HG03196 (cell line): ENCODE measurements at regions not wholly inside any gene's neighbourhood (a gene's known extent, or its start where the extent isn't known, plus 50 kb on each side); places are given as distances from the start of the nearest gene placed in this dataset.

Experiments used
- ATAC-seq: cut with Tn5 transposase; IDR thresholded peaks from one replicate; pipeline ENCODE4 v1.9.1; 2021; ENCODE audit not compliant: unreplicated experiment

DNA sequence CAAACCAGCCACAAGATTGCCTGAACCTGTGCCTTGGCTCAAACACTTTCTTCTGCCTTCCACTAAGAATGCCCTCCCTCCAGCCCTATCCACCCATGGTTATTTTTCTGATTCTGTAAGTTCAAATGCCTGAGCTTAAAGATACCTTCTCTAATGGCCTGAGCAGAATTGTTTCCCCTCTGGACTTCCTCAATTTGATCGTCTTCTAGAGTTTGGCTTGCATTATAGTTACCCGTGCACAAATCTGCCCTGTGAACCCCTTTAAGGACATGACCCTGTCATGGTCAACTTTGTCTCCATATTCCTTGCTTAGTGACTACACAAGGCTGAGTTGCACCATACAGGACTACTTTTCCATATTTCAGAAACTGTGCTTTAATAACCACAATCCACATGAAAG lies 481.0 kb downstream of the FOXO1 start:
- ATAC-seq = no peak

DNA sequence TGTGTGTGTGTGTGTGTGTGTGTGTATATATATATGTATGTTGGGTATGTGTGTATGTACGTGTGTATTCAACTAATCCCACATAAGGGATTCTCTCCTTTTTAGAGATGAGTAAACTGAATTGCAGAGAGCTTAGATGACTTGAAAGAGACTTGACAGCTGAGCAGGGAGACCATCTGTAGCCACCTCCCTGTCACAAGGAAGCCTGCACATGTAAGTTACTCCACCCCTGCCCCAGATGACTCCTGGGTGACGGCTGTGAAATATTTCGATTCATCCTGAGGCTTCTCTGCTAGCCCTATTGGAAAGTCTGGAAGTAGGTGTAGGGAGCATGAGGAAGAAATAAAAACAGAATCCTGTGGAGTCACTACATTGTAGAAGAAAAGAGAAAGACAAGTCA lies 480.4 kb downstream of the FOXO1 start:
- ATAC-seq = no peak

DNA sequence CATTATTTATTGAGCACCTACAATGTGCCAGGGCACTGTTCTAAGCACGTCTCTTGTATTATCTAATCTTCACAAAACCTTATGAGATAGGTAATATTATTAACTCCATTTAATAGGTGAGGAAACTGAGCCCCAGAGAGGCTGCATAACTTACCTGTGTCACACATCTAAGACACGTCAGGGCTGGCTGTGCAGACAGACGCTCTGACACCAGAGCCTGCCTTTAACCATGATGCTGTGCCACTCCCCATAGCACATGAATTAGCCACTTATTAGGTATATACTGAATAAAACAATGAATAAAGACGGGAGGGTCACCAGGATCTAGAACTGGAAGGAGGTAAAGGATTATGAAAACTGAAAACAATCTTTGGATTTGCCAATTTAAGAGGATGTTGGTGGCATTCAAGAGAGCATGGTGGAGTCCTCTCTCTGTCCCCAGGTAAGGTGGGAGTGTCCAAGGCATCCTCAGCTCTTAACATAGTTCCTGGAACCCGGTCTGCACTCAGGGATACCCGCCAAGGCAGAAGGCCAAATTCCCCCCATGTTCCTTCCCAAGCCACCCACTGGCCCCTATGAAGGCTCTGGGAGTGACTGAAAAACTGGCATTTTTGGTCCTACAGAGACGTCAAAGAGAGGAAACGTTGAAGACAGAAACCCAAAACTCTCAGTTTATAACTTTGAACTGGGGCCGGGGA lies 479.7 kb downstream of the FOXO1 start:
- ATAC-seq = no peak

DNA sequence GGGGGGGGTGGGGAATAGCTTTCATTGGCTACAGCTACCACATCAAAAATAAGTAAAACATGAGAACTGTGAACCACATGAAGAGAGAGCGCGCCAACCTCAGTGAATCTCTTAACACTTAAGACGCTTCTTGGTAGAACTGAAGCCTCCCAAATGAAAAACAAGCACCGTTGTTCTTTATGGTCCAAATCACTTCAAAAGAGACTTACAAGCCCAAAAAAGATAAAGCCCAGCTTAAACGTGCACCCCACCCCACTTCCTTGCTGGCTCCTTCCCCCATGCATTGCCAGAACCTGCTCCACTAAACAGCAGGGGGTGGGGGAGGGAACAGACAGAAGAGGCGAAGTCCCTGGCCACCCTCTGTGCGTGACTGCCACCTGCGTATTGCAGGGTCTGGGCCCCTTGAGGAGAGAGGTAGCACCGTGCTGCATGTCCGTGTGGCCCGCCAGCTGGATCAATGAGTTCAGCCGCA lies 479.1 kb downstream of the FOXO1 start:
- no peak for ATAC-seq

DNA sequence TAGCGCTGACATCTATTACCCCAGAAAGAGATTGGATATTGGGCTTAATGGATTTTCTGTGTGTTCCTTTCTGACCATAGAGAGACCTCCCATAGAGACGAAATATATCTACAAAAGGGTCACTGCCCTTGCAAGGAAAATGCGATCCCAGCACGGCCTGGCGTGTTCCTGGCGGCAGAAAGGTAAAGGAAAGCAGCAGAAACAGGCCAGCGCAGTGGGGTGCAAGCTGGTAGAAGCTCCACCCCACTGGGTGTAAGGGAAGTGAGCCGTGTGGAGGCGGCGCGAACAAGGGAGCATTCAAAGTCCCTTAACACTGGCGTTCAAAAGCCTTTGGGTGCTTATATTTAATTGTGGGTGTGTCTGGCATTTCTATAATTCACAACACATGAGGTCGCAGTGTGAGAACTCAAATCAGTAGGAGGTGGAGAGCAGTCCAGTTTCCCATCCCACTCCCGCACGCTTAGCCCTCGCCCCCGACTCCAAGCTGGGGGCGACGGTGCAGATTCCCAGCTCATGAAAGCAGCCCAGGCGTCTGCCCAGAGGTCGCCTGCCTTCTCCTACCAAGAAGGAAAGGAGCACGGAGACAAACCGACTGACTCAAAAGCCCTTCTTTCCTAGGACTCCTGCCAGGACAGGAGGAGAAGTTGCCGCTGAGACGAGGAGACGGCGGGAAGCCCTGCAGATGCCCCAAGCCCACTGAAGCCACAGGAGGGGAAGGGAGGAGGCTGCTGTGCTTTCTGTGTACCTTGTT lies 478.4 kb downstream of the FOXO1 start:
- no peak for ATAC-seq

DNA sequence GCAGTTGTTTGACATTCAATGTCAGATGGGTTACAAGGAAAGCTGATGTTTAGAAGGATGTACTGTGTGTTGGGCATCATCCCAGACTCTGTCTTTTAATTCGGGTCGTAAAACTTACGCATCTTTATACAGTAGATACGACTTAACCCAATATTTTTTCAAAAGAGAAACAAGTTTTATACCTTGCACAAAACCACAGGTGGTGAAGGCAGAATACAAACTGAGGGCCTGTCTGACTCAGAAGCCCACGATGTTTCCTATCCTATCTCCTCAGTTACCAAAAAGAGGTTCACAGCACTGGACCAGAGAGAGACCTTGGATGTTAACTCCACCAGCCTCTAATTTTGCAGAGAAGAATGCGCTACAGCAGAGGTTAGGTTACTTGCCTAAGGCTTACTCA lies 477.0 kb downstream of the FOXO1 start:
- no peak for ATAC-seq

DNA sequence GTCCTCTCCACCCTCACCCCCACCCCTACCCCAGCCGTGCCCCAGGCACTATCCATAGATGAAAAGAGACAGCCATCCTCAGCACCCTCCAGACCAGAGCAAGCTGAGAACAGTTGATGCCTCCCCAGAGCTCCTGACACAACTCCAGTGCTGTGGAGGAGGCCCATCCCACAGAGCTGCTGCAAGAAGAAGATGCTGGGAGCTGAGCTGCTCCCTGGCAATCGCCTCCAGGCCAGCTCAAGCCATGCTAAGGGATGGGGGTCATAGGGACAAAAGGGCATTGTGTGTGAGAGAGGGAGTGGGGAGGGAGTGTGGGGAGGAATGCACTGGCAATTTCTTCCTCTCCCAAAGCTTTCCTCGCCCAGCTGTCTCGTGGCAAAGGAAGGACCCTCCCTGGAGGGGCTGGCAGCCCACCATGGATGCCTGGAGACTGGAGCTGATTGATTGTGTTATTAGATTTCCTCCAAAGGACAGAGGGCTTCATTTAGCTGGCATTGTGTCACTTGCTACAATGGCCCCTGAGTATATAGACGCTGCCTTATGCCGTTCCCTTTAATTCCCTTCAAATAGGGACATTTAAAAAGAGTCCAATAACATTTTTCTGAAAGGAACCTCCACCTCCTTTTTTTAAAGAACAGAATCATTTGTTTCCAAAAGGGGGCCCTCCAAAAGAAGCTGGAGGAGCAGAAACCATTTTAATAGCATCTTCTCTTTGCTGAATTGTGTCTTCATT lies 476.4 kb downstream of the FOXO1 start:
- no peak for ATAC-seq

DNA sequence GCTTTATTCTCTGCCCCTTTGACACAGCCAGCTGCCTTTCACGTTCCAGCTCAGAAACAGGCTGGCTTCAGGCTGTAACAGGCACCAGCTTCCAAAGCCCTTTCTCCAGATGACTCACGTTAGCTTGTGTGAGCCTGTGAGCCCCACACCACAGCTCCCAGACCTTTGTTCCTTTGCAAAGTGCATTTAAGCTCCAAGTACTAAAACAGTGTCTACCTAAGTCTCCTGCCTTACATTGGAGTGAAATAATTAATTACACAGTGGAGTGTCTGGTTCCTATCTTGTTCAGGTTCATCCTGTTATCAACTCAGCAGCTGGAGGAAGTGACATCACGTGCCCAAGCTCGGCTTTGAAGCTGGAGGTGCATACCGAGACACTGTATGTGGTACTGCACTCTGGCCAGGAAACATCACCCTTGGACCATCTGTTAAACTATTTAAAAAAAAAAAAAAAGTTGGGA lies 475.8 kb downstream of the FOXO1 start:
- no peak for ATAC-seq

DNA sequence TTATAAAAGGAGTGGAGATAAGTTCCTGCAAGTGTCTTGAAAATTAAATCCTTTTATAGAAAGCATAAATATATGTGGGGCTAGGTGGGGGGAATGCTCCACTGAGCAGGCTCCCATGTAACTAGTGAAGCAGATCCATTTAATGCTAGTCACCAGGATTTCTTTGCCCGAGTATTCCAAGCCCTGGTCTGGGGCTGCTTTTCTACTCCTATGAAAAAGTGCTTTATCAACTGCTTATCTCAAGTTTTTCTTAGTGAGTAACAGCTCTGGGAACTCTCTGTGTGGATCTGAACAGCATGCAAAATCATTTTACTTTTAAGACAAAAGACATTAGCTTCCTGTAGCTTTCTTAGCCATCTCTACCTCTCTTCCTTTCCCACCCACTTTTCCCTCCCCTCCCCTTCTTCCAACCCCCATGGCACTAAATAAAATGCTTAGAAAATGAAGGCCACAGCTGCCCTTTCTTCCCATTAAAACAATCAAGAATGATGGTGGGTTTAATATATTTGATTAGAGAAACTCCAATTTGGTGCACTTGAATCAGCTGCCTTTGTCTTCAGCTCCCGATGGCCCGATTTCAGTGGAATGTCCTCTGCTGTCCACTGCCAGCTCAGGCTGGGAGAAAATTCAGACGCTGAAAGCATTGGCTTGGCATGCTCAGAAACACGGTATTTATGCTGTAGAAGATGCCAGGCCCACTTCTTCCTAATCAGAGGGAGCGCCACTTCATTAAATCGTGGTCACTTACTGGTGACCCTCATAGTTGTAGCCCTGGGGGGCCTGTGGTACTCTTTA lies 475.1 kb downstream of the FOXO1 start:
- ATAC-seq = no peak

DNA sequence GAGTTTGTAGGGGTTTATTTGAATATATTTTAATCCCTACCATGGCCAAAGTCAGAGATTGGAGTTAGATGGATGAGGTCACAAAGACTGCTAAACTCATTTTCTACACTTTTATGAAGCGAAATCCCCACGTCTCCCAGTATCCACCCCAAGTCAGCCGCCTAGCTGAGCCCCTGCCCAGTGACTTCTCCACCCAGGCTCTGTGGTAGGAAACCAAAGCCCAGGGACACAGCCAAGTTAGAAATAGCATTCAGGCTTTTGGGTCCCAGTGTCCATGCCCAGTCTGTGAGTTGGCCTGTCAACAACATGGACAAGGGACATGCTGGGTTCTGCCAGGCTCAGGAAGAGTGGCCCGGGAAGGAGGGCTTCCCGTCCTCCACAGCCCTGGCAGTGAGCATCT lies 474.0 kb downstream of the FOXO1 start:
- no peak for ATAC-seq

DNA sequence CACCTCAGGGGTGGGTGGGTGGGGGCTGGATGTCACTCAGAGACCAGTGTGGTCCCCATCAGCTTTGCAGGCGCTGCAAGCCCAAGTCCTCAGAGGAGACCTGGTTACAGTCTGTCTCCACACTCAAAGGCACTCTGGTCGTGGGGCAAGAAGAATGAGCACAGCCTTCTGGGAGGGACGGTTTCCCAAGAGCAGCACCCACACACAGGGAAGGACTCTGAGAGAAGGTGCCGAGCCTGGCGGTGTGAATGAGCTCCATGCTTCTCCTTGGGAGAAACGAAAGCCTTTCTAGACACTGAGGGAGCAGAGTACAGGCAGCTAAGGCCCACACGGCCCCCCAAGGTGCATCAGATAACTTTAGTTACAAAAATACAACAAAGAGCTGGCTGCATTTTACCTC lies 473.6 kb downstream of the FOXO1 start:
- no peak for ATAC-seq

DNA sequence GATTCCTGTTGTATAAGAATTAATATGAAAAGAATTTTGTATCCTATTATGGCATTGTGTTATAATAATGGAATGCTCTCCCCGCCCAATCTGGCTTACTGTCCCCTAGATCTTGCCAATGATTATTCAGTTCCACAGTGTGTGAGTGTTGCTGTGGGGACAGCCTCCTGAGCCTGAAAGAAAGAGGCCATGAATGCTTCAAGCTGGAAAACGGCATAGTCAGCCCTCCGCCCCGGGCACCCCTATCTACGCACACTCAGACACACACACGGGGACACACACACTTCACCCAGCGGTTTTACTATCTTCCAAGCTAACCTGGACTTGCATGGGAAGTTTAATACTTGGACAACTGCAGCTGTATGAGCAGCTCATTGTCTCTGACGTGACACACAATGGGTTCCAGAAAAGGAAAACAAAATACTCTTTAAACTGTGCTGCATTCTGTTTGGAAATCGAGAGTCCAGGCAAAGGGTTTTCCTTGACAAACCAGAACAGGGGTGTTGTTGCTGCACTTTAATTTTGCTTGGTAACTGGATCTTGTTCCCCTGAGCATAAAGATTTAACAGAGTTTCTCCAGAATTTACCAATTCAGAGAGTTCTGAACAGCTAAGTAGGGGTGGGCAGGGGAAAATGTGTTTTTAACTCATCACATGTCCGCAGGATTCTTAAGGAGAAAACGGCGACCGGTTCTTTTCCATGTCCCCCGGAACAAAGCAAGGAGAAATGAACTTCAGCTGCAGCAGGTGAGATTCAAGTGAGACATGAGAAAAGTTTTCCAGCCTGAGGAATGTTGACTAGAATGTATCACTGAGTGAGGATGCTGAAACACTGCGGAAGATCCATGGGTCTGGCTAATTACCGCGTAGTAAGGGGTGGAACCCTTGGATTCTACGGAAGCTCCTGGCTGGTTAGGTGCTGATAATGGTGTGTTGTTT lies 472.9 kb downstream of the FOXO1 start:
- ATAC-seq = no peak

DNA sequence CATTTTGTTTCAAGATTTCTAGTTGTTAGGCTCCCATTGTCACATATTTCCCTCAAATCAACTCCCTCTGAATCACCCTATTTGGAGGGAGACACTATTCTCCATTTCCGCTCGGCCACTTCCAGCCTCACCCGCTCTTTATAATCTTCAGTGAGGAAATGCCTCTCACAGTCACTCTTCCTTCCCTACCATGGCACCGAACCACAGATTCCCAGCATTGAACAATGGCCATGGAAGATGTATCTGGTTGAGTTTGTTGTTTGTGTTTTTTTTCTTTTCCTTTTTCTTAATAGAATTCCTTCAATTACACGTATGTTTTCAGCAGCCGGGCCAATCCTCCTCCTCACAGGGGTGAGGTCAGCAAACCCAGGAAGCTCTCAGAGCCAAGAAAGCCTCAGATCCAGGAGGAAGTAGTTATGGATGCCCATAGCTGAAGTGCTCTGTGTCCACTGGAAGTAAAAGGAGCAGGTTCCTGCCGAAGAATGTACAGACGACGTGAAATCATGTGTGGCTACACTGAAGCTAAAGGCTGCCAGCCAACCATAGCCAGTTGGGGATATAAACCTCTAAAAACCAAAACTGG lies 472.1 kb downstream of the FOXO1 start:
- ATAC-seq = no peak

DNA sequence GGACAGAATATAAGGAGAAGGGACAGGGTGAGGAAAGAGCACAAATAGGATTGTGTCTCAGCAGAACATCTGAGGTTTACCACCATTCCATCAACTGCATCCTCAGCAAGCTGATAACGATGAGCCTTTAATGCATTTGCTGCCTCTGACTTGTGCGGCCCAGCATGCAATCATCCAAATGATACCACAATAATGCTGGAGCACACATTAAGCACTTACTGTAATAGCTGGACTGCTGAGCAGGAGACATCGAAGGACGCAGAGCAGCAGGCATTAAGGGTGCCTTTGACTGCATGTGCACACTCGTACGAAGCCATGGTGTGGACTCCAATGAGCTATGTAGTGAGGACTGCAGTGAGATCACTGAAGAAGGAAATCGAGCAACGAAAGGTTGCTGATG lies 469.4 kb downstream of the FOXO1 start:
- no peak for ATAC-seq

DNA sequence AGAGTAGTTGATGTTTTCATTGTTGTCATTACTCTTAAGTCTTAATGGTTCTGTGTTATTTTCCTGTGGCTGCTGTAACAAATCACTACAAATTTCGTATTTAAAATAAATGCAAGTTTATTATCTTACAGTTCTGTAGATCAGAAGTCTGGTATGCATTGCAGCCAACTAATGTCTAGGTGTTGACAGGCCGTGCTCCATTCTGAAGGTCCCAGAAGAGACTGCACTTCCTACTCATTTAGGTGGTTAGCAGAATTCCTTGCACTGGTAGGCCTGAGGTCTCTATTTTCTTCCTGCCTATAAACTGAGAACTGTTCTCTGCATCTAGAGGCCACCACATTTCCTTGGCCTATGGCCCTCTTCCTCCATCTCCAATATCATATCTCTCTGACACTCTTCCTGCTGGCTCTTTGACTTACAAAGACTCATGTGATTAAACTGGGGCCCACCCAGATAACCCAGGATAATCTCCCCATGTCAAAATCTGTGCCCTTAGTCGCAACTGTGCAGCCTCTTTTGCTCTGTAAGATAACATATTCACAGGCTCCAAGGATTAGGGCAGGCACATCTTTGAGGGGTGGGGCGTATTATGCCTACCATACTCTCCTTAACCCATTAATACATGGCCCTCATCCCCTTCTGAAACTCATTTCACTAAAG lies 468.4 kb downstream of the FOXO1 start:
- no peak for ATAC-seq

DNA sequence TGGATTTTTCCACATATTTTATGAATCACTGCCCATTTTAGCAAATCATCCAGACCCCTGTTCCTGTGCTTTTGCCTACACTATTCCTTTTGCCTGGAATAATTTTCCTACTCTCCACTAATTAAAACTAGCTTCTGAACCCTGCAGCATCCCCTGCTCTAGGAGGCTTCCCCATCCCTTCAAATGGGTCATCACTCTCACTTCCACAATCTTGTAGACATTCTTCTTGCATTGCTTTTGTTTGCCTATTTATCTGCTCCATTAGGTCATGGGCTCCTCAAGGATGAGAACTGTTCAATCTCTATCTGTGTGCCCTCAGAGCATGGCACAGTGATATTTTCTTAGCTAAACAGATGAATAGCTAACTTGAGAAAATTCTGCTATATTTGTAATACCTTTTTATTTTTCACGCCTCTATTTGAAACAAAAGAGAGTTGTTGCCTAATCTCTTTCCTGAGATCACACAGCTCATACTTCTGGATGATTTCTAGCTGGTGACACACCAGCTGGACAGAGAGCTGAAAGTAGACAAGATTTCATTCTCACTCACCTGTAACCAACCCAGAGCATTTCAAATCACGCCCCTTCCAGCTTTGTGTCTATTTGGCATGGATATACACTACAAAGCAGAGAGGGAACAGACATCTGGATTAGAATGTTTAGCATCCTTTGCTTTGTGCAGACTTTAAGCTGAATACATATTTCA lies 466.0 kb downstream of the FOXO1 start:
- no peak for ATAC-seq

DNA sequence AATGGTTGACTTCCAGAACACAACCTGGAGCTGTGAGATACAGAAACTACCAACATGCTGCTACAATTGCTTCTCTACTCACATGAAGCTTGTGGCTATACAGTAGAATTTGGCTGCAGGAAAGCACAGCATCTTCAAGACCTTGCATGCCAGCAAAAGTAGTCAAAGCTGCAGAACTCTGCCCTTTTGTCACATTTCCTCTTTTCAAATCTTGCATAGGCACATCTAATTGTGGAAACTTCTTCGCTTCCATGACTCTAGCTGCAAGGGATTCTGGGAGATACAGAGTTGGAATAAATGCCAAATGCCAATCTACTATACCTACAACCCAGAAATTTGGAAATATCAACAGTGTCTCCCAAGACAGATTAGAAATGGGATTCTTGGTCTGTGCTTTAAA lies 462.2 kb downstream of the FOXO1 start:
- no peak for ATAC-seq

DNA sequence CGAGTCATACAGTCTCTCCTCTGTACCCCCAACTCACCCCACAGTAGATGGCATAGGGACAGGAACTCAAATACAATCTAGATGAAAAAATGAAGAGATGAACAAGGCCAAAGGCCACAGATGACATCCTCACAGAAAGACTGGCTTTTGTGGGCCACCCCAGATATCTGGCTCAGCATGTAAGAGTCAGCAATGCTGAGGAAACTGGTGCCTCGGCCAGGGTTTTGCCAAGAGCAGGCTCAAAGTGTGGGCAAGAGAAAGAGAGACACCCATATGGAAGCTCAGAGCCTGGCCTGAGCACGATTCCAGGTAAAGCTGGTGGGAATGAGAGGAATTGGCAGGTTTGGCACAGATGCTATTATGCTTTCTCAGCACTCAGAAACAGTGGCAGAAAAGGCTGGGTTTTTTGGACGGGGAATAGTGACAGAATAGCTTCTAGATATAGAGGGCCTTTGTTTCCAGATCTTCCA lies 460.6 kb downstream of the FOXO1 start:
- no peak for ATAC-seq
